ENCODE measurements at regions not wholly inside any gene's neighbourhood (a gene's known extent, or its start where the extent isn't known, plus 50 kb on each side); places are given as distances from the start of the nearest gene placed in this dataset.

GRCh38 chr21:35938446-35938845 is 121.9 kb downstream of the SETD4 start:
- TF ChIP-seq, protein P1, sequence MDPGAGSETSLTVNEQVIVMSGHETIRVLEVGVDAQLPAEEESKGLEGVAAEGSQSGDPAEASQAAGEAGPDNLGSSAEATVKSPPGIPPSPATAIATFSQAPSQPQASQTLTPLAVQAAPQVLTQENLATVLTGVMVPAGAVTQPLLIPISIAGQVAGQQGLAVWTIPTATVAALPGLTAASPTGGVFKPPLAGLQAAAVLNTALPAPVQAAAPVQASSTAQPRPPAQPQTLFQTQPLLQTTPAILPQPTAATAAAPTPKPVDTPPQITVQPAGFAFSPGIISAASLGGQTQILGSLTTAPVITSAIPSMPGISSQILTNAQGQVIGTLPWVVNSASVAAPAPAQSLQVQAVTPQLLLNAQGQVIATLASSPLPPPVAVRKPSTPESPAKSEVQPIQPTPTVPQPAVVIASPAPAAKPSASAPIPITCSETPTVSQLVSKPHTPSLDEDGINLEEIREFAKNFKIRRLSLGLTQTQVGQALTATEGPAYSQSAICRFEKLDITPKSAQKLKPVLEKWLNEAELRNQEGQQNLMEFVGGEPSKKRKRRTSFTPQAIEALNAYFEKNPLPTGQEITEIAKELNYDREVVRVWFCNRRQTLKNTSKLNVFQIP (CRISPR knock-in tag; IDR thresholded peaks at IDR 0.05; ENCODE audit: borderline replicate concordance, low read depth) = no peak
- TF ChIP-seq ESRRG (CRISPR knock-in tag; IDR thresholded peaks at IDR 0.05) (no peak), ZNF8 (CRISPR knock-in tag; IDR thresholded peaks at IDR 0.05) (no peak), RARB (CRISPR knock-in tag; IDR thresholded peaks at IDR 0.05) (no peak), GLIS3 (CRISPR knock-in tag; IDR thresholded peaks at IDR 0.05) (no peak), ZFP30 (CRISPR knock-in tag; IDR thresholded peaks at IDR 0.05) (no peak)
- ATAC-seq = no peak

GRCh38 chr21:35933466-35933865 is 126.9 kb downstream of the SETD4 start:
- peak; percentile 84 for ATAC-seq
- TF ChIP-seq SNAI2 (CRISPR knock-in tag; IDR thresholded peaks at IDR 0.05) (no peak), GLIS3 (CRISPR knock-in tag; IDR thresholded peaks at IDR 0.05) (no peak), ARNTL (CRISPR knock-in tag; IDR thresholded peaks at IDR 0.05; ENCODE audit: borderline replicate concordance, low read depth) (no peak), OSR1 (CRISPR knock-in tag; IDR thresholded peaks at IDR 0.05) (no peak), ZNF70 (CRISPR knock-in tag; IDR thresholded peaks at IDR 0.05) (no peak), CSDC2 (CRISPR knock-in tag; IDR thresholded peaks at IDR 0.05) (no peak), CREB5 (CRISPR knock-in tag; IDR thresholded peaks at IDR 0.05; ENCODE audit: low read depth) (no peak)
- TF ChIP-seq, protein P1 (CRISPR knock-in tag; IDR thresholded peaks at IDR 0.05; ENCODE audit: borderline replicate concordance, low read depth) = no peak

- peak; percentile 78 for ATAC-seq
- TF ChIP-seq ARNTL (CRISPR knock-in tag; IDR thresholded peaks at IDR 0.05; ENCODE audit: borderline replicate concordance, low read depth) (no peak), ZC3H10 (CRISPR knock-in tag; IDR thresholded peaks at IDR 0.05) (no peak), GLIS3 (CRISPR knock-in tag; IDR thresholded peaks at IDR 0.05) (no peak), RARB (CRISPR knock-in tag; IDR thresholded peaks at IDR 0.05) (0 out of 2 replicates have a peak, but pooled peaks have one; percentile 66), ISL1 (CRISPR knock-in tag; IDR thresholded peaks at IDR 0.05) (peak; percentile 91), CREB5 (CRISPR knock-in tag; IDR thresholded peaks at IDR 0.05; ENCODE audit: low read depth) (no peak), TOX (CRISPR knock-in tag; IDR thresholded peaks at IDR 0.05; ENCODE audit: borderline replicate concordance) (peak; percentile 78; the same call in 1 of the 2 replicates)
- TF ChIP-seq, protein P1 (CRISPR knock-in tag; IDR thresholded peaks at IDR 0.05; ENCODE audit: borderline replicate concordance, low read depth) = 0 out of 2 replicates have a peak, but pooled peaks have one; percentile 17
Measured at GRCh38 chr21:35932232-35932911, 128.0 kb downstream of the SETD4 start.

DNA sequence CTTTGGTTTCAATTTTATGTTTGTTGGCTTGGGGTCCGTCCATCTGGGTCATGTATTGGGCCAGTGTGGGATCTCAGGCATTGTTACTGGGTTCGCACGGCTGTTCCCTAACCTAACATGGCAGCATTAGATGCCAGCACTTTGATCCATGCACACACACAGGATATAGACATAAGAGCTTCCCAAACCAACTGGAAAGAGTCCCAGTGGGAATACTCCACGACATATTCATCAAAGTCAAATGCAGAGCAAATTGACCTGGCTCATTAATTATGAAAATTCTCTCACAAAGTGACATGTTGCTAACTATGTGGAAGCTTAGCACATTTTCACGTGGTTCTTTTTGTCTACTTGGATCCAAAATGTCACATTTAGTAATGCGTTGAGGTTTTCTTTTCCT is 130.4 kb downstream of the SETD4 start:
- TF ChIP-seq ARNTL (CRISPR knock-in tag; IDR thresholded peaks at IDR 0.05; ENCODE audit: borderline replicate concordance, low read depth) (no peak), ESRRG (CRISPR knock-in tag; IDR thresholded peaks at IDR 0.05) (no peak), ZNF8 (CRISPR knock-in tag; IDR thresholded peaks at IDR 0.05) (no peak)
- no peak for ATAC-seq

GRCh38 chr21:35927262-35927661 is 133.1 kb downstream of the SETD4 start:
- ATAC-seq = no peak
- no peak for TF ChIP-seq ISL1 (CRISPR knock-in tag; IDR thresholded peaks at IDR 0.05)
- TF ChIP-seq SNAI2 (CRISPR knock-in tag; IDR thresholded peaks at IDR 0.05) = no peak
- no peak for TF ChIP-seq PPARA (CRISPR knock-in tag; IDR thresholded peaks at IDR 0.05; ENCODE audit: borderline replicate concordance)
- TF ChIP-seq CREB5 (CRISPR knock-in tag; IDR thresholded peaks at IDR 0.05; ENCODE audit: low read depth) = no peak
- no peak for TF ChIP-seq ZC3H10 (CRISPR knock-in tag; IDR thresholded peaks at IDR 0.05)
- no peak for TF ChIP-seq ZNF565 (CRISPR knock-in tag; conservative IDR thresholded peaks at IDR 0.05; ENCODE audit: low read depth)
- no peak for TF ChIP-seq ARNTL (CRISPR knock-in tag; IDR thresholded peaks at IDR 0.05; ENCODE audit: borderline replicate concordance, low read depth)
- TF ChIP-seq ESRRG (CRISPR knock-in tag; IDR thresholded peaks at IDR 0.05) = no peak
- no peak for TF ChIP-seq TCF4 (CRISPR knock-in tag; IDR thresholded peaks at IDR 0.05; ENCODE audit: borderline replicate concordance)
- TF ChIP-seq TSHZ2 (CRISPR knock-in tag; IDR thresholded peaks at IDR 0.05) = no peak
- TF ChIP-seq RARB (CRISPR knock-in tag; IDR thresholded peaks at IDR 0.05) = no peak

Measured in SK-N-SH treated with all-trans-retinoic acid at 6 μM for 48 hours (cell line).